Psoas muscle (tissue), 7 donors: ENCODE measurements at regions not wholly inside any gene's neighbourhood (a gene's known extent, or its start where the extent isn't known, plus 50 kb on each side); places are given as distances from the start of the nearest gene placed in this dataset.

Experiments used
- ATAC-seq, 4 donors: fragments of 200-7000 bp; cut with Tn5 transposase; one replicate each; pipeline ENCODE4 v1.9.1; 2020; ENCODE audit warnings: moderate library complexity in 3 of 4, mild to moderate bottlenecking in 2 of 4
- DNase-seq, 2 donors: peaks; one replicate each; pipeline ENCODE4 v3.0.0-alpha.2; 2020
- H3K27ac ChIP-seq: fragments of 200-600 bp; one replicate; pipeline ENCODE4 v1.8.0; 2022
- H3K27me3 ChIP-seq, 3 donors: fragments of 200-600 bp in 1 of 3; one replicate each; pipeline versions ENCODE4 v1.6.1 to v1.8.0; 2013 to 2022; ENCODE audit warnings: low read length in 2 of 3, mild to moderate bottlenecking in 2 of 3, moderate library complexity in 1 of 3; ENCODE audit not compliant: insufficient read depth in 3 of 3
- H3K36me3 ChIP-seq, 2 donors: fragments of 200-600 bp in 1 of 2; one replicate each; pipeline versions ENCODE4 v1.6.1 to v1.8.0; 2013 to 2022; ENCODE audit warnings: low read depth in 1 of 2, mild to moderate bottlenecking in 1 of 2, moderate library complexity in 1 of 2; ENCODE audit not compliant: insufficient read depth in 1 of 2
- H3K4me1 ChIP-seq: fragments of 200-600 bp; one replicate; pipeline ENCODE4 v1.8.0; 2022
- H3K4me3 ChIP-seq: fragments of 200-600 bp; one replicate; pipeline ENCODE4 v1.8.0; 2022; ENCODE audit warnings: mild to moderate bottlenecking
- H3K9me3 ChIP-seq: fragments of 200-600 bp; one replicate; pipeline ENCODE4 v1.8.0; 2022
- CTCF ChIP-seq: fragments of 200-600 bp; IDR thresholded peaks from one replicate; pipeline ENCODE4 v1.8.0; 2022; ENCODE audit warnings: antibody characterized with exemption
- WGBS, 3 donors: extraction: QIAGEN DNeasy Blood & Tissue Kit; methylation state at CpG; one replicate each; pipeline versions ENCODE4 v1.1.6 to v1.1.7; 2013; 5-methylcytosine and 5-hydroxymethylcytosine counted together
- intact Hi-C, 2 donors: fragments of 100-400 bp; cut with DNase I; formaldehyde crosslinking; loops; one replicate each; pipeline versions ENCODE4 v1.11.0 to v1.14.2; 2022
- donor health status: healthy with polysubstance abuse.
- donor health status: DM: no; HTN: no; CAD: no; lungs with moderate emphysema.
- donor health status: Bipolar disorder and iron deficiency.
- donor health status: healthy.
- donor health status: DM: yes; HTN: yes; CAD: no.
- donor health status: DM: no; HTN: no; CAD: no.
- donor health status: DM: yes; HTN: yes; CAD: no.

DNA sequence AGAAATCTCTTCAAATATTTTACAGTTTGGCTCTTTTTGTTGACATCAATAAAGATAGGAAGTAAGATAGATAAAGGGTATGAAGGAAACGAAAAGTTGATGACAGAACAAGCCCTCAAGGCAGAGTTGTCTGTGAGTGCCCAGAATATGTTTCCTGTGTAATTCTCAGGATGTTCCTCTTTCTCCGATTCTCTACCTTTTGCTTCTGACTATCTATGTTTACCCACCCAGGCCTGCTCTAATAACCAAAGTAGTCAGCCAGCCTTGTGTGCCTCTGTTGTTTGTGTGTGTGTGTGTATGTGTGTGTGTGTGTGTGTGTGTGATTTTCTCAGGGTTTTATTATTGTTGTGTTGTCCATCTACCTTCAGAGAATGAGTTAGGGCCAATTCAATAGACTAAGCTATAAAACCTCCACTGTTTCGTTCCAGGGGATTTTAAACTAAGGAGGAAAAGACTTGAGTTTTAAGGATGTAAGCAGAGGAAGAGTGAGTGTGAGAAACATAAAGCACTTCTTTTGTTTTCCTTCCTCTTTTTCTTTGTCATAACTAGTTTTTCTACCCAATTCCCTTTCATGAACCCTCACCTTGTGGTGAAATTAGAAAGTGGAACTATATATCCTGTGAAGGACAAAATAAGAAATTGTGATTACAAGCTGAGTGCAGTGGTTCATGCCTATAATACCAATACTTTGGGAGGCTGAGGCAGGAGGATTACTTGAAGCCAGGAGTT, 627.4 kb upstream of the NR5A2 start:
- H3K27ac ChIP-seq: no peak overlapping the region
- no peak for TF ChIP-seq CTCF
- no peaks in the 10 kb centered on the region for H3K27me3 ChIP-seq
- WGBS, 3 donors: 76 to 79% (median 77%) methylated on average over 3 of the region's 3 CpGs
- H3K4me1 ChIP-seq: no peaks in the 10 kb centered on the region
- H3K36me3 ChIP-seq: no peaks in the 10 kb centered on the region
- intact Hi-C loops: no loop called here
- no peak overlapping the region for H3K4me3 ChIP-seq
- no peaks in the 10 kb centered on the region for H3K9me3 ChIP-seq
- DNase-seq (no peak), ATAC-seq (no peak)

DNA sequence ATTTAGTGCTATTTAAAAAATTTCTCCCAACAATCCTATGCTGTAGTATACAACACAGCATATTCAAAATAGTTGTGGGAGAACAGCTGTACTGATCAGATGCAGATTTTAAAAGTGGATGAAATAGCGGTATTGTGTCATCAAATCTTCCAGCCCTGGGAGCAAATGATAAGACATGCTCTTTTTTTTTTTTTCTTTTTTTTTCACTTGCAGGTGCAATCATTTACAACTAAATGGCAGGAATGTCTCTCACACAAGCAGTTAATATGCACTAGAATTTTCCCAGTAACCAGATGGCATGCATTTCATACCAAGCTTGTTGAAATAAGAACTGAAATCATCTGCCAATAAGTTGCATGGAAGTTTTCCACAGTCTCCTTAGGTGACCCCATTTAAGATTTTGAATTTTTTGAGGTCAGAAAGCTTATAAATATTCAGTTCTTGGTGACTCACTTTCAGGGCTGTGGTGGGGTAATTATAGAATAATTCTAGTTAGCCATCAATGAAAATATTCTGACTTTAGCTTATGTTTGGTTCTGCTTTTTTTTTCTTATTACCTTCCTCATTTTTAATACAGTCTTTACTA, 623.9 kb upstream of the NR5A2 start:
- WGBS, 3 donors: 24 to 53% (median 27%) methylated on average over 1 of the region's 1 CpG
- TF ChIP-seq CTCF: no peak
- ATAC-seq: no peak

GRCh38 chr1:199404191-199404590, 623.3 kb upstream of the NR5A2 start:
- no peaks in the 10 kb centered on the region for H3K9me3 ChIP-seq
- H3K27me3 ChIP-seq: no peaks in the 10 kb centered on the region
- no peaks in the 10 kb centered on the region for H3K36me3 ChIP-seq
- H3K27ac ChIP-seq: no peak overlapping the region
- intact Hi-C loops: no loop called here
- H3K4me1 ChIP-seq: no peaks in the 10 kb centered on the region
- ATAC-seq: no peak
- no peak overlapping the region for H3K4me3 ChIP-seq
- TF ChIP-seq CTCF: no peak
- DNase-seq: no peak

More for the DNA sequence above, 623.9 kb upstream of the NR5A2 start:
- H3K9me3 ChIP-seq: no peaks in the 10 kb centered on the region
- H3K4me3 ChIP-seq: no peak overlapping the region
- no peaks in the 10 kb centered on the region for H3K4me1 ChIP-seq
- H3K27ac ChIP-seq: no peak overlapping the region
- H3K27me3 ChIP-seq: no peaks in the 10 kb centered on the region
- intact Hi-C loops: no loop called here
- DNase-seq: no peak
- H3K36me3 ChIP-seq: no peaks in the 10 kb centered on the region

DNA sequence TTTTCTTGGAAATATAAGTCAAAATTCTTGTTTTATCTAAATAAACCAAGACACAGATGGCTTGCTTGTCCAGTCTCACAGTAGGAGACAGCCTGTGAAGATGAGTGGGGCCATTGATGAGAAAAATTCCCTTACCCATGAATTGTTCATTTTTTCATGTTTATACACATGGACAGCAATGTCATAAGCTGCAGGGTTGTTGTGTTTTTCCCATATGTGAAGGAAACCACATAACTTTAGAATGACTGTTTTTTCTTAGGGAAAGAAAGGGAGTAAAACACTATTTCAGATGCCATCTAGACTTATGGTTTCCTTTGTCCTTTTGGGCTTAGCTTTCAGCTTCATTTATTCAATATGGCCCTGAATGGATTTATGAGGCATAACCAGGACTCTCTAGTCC, 622.5 kb upstream of the NR5A2 start:
- H3K36me3 ChIP-seq: no peaks in the 10 kb centered on the region
- H3K27ac ChIP-seq: no peak overlapping the region
- no peaks in the 10 kb centered on the region for H3K27me3 ChIP-seq
- TF ChIP-seq CTCF: no peak
- H3K4me1 ChIP-seq: no peaks in the 10 kb centered on the region
- intact Hi-C loops: no loop called here
- no peak overlapping the region for H3K4me3 ChIP-seq
- no peak for ATAC-seq
- H3K9me3 ChIP-seq: no peaks in the 10 kb centered on the region
- no peak for DNase-seq
